ENCODE measurements at regions not wholly inside any gene's neighbourhood (a gene's known extent, or its start where the extent isn't known, plus 50 kb on each side); places are given as distances from the start of the nearest gene placed in this dataset.

- no peak for TF ChIP-seq EZH2 (IDR thresholded peaks at IDR 0.05; ENCODE audit: borderline replicate concordance, low read depth, low read length, poor library complexity, severe bottlenecking)
- no peak for TF ChIP-seq CTCF (conservative IDR thresholded peaks at IDR 0.05; ENCODE audit: low read depth, low read length)
Measured at GRCh38 chr2:125455110-125455509, 1200.8 kb upstream of the GYPC start.
